Lung (tissue), 11 donors: ENCODE measurements at regions not wholly inside any gene's neighbourhood (a gene's known extent, or its start where the extent isn't known, plus 50 kb on each side); places are given as distances from the start of the nearest gene placed in this dataset.

ENCODE experiments used
- ATAC-seq: fragments of 200-7000 bp; cut with Tn5 transposase; one replicate; pipeline ENCODE4 v1.9.1; 2020; ENCODE audit warnings: moderate number of reproducible peaks; ENCODE audit not compliant: insufficient read depth, low FRiP score
- DNase-seq, 3 donors: peaks; one replicate each; pipeline ENCODE4 v3.0.0-alpha.2; 2013 to 2017
- H3K27ac ChIP-seq, 2 donors: one replicate each; pipeline ENCODE4 v1.5.1; 2013; ENCODE audit warnings: mild to moderate bottlenecking in 2 of 2, moderate library complexity in 2 of 2, control low read depth in 1 of 2, inconsistent platforms in 1 of 2, low read depth in 1 of 2, low read length in 1 of 2
- H3K27me3 ChIP-seq, 3 donors: one replicate each; pipeline ENCODE4 v1.5.1; 2013; ENCODE audit warnings: low read length in 2 of 3; ENCODE audit not compliant: control insufficient read depth in 3 of 3, insufficient read depth in 3 of 3
- H3K36me3 ChIP-seq, 4 donors: one replicate each; pipeline ENCODE4 v1.5.1; 2013; ENCODE audit warnings: low read length in 4 of 4, mild to moderate bottlenecking in 1 of 4, moderate library complexity in 1 of 4; ENCODE audit not compliant: control insufficient read depth in 4 of 4, insufficient read depth in 4 of 4
- H3K4me1 ChIP-seq, 5 donors: one replicate each; pipeline ENCODE4 v1.5.1; 2013; ENCODE audit warnings: low read length in 5 of 5, mild to moderate bottlenecking in 2 of 5, moderate library complexity in 1 of 5; ENCODE audit not compliant: control insufficient read depth in 5 of 5, insufficient read depth in 5 of 5
- H3K4me3 ChIP-seq: one replicate; pipeline ENCODE4 v1.5.1; 2013; ENCODE audit warnings: mild to moderate bottlenecking, control low read depth, moderate library complexity
- H3K9ac ChIP-seq, 2 donors: one replicate each; pipeline ENCODE4 v1.5.1; 2013; ENCODE audit warnings: low read length in 2 of 2, control low read depth in 1 of 2; ENCODE audit not compliant: insufficient read depth in 1 of 2
- H3K9me3 ChIP-seq, 4 donors: one replicate each; pipeline ENCODE4 v1.5.1; 2013; ENCODE audit warnings: low read length in 3 of 4, mild to moderate bottlenecking in 1 of 4, moderate library complexity in 1 of 4; ENCODE audit not compliant: control insufficient read depth in 4 of 4, insufficient read depth in 3 of 4
- WGBS, 2 donors: extraction: QIAGEN DNeasy Blood & Tissue Kit; methylation state at CpG; one replicate each; pipeline ENCODE4 v1.1.7; 2013; 5-methylcytosine and 5-hydroxymethylcytosine counted together
- TF ChIP-seq, protein P1 (sequence below): IDR thresholded peaks from 2 replicates; pipeline ENCODE4 v1.5.1; 2012; ENCODE audit warnings: mild to moderate bottlenecking; ENCODE audit errors: control extremely low read depth, extremely low read depth
- donor health status: control.
- donor health status: control.
- donor health status: Bipolar disorder and iron deficiency.
- donor health status: healthy.
- donor health status: DM: yes; HTN: yes; CAD: no.

GRCh38 chr7:17056491-17057142 is 174.8 kb upstream of the AGR3 start:
- Histone ChIP-seq H3K9ac (no peak overlapping the region), H3K4me3 (no peak overlapping the region), H3K36me3 (no peaks in the 10 kb centered on the region), H3K27ac (no peak overlapping the region), H3K9me3 (no peaks in the 10 kb centered on the region), H3K4me1 (peaks cover 0 to 7% (median 0%) of the 10 kb centered on the region in 5 donors), H3K27me3 (no peaks in the 10 kb centered on the region)
- no peak for ATAC-seq
- WGBS, 2 donors, result 77 to 91% methylated on average over 7 of the region's 7 CpGs
- no peak for DNase-seq
- TF ChIP-seq, protein P1, sequence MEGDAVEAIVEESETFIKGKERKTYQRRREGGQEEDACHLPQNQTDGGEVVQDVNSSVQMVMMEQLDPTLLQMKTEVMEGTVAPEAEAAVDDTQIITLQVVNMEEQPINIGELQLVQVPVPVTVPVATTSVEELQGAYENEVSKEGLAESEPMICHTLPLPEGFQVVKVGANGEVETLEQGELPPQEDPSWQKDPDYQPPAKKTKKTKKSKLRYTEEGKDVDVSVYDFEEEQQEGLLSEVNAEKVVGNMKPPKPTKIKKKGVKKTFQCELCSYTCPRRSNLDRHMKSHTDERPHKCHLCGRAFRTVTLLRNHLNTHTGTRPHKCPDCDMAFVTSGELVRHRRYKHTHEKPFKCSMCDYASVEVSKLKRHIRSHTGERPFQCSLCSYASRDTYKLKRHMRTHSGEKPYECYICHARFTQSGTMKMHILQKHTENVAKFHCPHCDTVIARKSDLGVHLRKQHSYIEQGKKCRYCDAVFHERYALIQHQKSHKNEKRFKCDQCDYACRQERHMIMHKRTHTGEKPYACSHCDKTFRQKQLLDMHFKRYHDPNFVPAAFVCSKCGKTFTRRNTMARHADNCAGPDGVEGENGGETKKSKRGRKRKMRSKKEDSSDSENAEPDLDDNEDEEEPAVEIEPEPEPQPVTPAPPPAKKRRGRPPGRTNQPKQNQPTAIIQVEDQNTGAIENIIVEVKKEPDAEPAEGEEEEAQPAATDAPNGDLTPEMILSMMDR, result no peak

GRCh38 chr7:17057143-17057509 is 175.3 kb upstream of the AGR3 start:
- Histone ChIP-seq H3K4me1 (peaks cover 0 to 7% (median 0%) of the 10 kb centered on the region in 5 donors), H3K36me3 (no peaks in the 10 kb centered on the region), H3K9me3 (no peaks in the 10 kb centered on the region), H3K27me3 (no peaks in the 10 kb centered on the region), H3K9ac (no peak overlapping the region), H3K27ac (no peak overlapping the region), H3K4me3 (no peak overlapping the region)
- ATAC-seq (no peak), DNase-seq (no peak)
- 95 to 96% methylated on average over 1 of the region's 1 CpG for WGBS, 2 donors
- TF ChIP-seq, protein P1, result no peak

DNA sequence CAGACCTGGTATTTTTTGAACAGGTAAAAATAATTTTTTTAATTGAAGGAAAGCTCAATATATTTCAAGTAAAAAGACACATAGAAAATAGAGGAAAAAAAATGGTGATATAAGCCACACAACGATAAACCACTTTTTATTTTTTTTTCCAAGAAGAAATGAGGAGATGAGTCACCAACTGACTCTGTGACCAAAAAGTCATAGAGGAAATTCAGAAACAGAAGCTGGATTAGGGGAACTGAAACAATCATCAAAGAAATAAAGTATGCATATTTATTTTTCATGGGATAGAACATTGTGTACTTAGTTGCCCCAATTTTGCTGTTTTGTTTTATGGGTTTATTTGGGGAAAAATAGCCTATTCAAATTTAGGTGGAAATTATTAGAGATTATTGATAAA is 176.8 kb upstream of the AGR3 start:
- 33 to 43% methylated on average over 1 of the region's 1 CpG for WGBS, 2 donors

More for the DNA sequence above, 176.8 kb upstream of the AGR3 start:
- Histone ChIP-seq H3K9me3 (no peaks in the 10 kb centered on the region), H3K36me3 (no peaks in the 10 kb centered on the region), H3K27me3 (no peaks in the 10 kb centered on the region), H3K27ac (no peak overlapping the region), H3K9ac (no peak overlapping the region), H3K4me3 (no peak overlapping the region), H3K4me1 (peaks cover 0 to 7% (median 4%) of the 10 kb centered on the region in 5 donors)
- TF ChIP-seq, protein P1, result no peak
- ATAC-seq (no peak), DNase-seq (no peak)
